PC-9 (cell line): ENCODE measurements at regions not wholly inside any gene's neighbourhood (a gene's known extent, or its start where the extent isn't known, plus 50 kb on each side); places are given as distances from the start of the nearest gene placed in this dataset.

Source experiments
- BruUV-seq: library from RNA; stranded (reverse); fragments of 400-500 nt; replicated peaks from 2 replicates; lab custom pipeline; 2021; lab: Mats Ljungman, UMichigan
- CTCF ChIA-PET: fragments of 300-600 bp; sonication (Branson Sonifier 250); formaldehyde crosslinking; loops from one replicate; lab custom pipeline; 2022; ENCODE audit warnings: antibody characterized with exemption; lab: Charles Lee
- POLR2A ChIA-PET: fragments of 300-600 bp; sonication (Branson Sonifier 250); formaldehyde crosslinking; loops from one replicate; lab custom pipeline; 2022; ENCODE audit warnings: antibody characterized with exemption; ENCODE audit not compliant: unreplicated experiment; lab: Charles Lee
- DNase-seq, 2 experiments: peaks; one replicate each; pipeline versions ENCODE4 v3.0.0 to v3.0.0-alpha.2; 2015 to 2022; ENCODE audit warnings: mixed read lengths in 1 of 2
- H2AFZ ChIP-seq: fragments of 200-600 bp; sonication (generic); 2 replicates; pipeline ENCODE4 v1.8.1; 2017; ENCODE audit warnings: antibody characterized with exemption
- H3F3A ChIP-seq: fragments of 200-600 bp; sonication (generic); 2 replicates; pipeline ENCODE4 v1.8.1; 2017; ENCODE audit warnings: antibody characterized with exemption, mild to moderate bottlenecking, low read depth; ENCODE audit not compliant: insufficient read depth
- H3K27ac ChIP-seq: fragments of 200-600 bp; sonication (generic); 2 replicates; pipeline ENCODE4 v1.6.1; 2016; ENCODE audit warnings: mixed run types
- H3K27me3 ChIP-seq: fragments of 200-600 bp; sonication (generic); 2 replicates; pipeline ENCODE4 v1.6.1; 2016; ENCODE audit warnings: low read depth, mixed run types; ENCODE audit not compliant: insufficient read depth
- H3K36me3 ChIP-seq: fragments of 200-600 bp; sonication (generic); 2 replicates; pipeline ENCODE4 v1.6.1; 2016; ENCODE audit warnings: low read depth, mixed run types
- H3K4me1 ChIP-seq: fragments of 200-600 bp; sonication (generic); replicated peaks from 2 replicates; pipeline ENCODE4 v1.6.1; 2016; ENCODE audit warnings: mixed run types; ENCODE audit not compliant: insufficient read depth
- H3K4me2 ChIP-seq: fragments of 200-600 bp; sonication (generic); 2 replicates; pipeline ENCODE4 v1.6.1; 2017; ENCODE audit warnings: mixed run types
- H3K4me3 ChIP-seq: fragments of 200-600 bp; sonication (generic); 2 replicates; pipeline ENCODE4 v1.6.1; 2016; ENCODE audit warnings: mixed run types
- H3K79me2 ChIP-seq: fragments of 200-600 bp; sonication (generic); 2 replicates; pipeline ENCODE4 v1.6.1; 2017; ENCODE audit warnings: low read depth, mixed run types
- H3K9me2 ChIP-seq: fragments of 200-600 bp; sonication (generic); 2 replicates; pipeline ENCODE4 v1.8.1; 2017; ENCODE audit warnings: mild to moderate bottlenecking; ENCODE audit not compliant: insufficient read depth
- H3K9me3 ChIP-seq: fragments of 200-600 bp; sonication (generic); 2 replicates; pipeline ENCODE4 v1.8.1; 2016; ENCODE audit warnings: low read depth; ENCODE audit not compliant: insufficient read depth
- H4K20me1 ChIP-seq: fragments of 200-600 bp; sonication (generic); 2 replicates; pipeline ENCODE4 v1.8.1; 2017; ENCODE audit not compliant: insufficient read depth
- CTCF ChIP-seq: fragments of 200-600 bp; sonication (generic); conservative IDR thresholded peaks from 2 replicates; pipeline ENCODE4 v1.6.1; 2017; ENCODE audit warnings: mixed run types, antibody characterized with exemption, mild to moderate bottlenecking, moderate library complexity
- EZH2 ChIP-seq: fragments of 200-600 bp; sonication (generic); IDR thresholded peaks from 2 replicates; pipeline ENCODE4 v1.8.0; 2017; ENCODE audit warnings: antibody characterized with exemption, low read depth
- intact Hi-C: fragments of 100-400 bp; cut with micrococcal nuclease; formaldehyde crosslinking; loops from one replicate; pipeline ENCODE4 v1.10.0; 2022; ENCODE audit not compliant: unreplicated experiment

DNA sequence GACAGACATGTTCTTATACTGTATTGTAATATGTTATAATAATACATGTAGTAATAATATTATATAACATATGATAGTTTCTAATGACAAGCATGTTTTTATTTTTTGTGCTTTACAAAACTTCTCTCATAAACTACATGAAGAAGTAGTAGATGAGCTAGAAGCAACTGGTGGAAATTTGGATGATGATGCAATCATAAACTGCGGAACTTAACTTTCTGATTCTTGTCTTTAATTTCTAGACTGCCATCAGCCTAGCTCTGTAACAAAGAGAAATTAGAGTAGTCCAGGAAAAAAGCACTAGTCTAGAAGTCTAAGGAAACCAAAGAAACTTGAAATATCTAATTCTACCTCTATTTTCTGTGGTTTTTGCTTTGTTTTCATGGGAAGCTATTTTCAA lies 71.0 kb upstream of the SPATS2L start:
- CTCF ChIA-PET: no interaction called here
- no TSS peak for BruUV-seq

GRCh38 chr2:200239216-200239615 lies 67.3 kb upstream of the SPATS2L start:
- no peak for TF ChIP-seq EZH2
- no peak for TF ChIP-seq CTCF
- no peak overlapping the region for H3K27ac ChIP-seq
- H4K20me1 ChIP-seq: no peaks in the 10 kb centered on the region
- ChIA-PET POLR2A (interaction anchor here (0.6 kb wide), 1 partner anchor 46 kb away, joined by 4 read pairs; no protein-coding TSS in a partner anchor), CTCF (no interaction called here)
- no peaks in the 10 kb centered on the region for H3K9me3 ChIP-seq
- no peaks in the 10 kb centered on the region for H3K27me3 ChIP-seq
- no TSS peak for BruUV-seq
- no peak overlapping the region for H3K4me3 ChIP-seq
- no peaks in the 10 kb centered on the region for H3K79me2 ChIP-seq
- no peaks in the 10 kb centered on the region for H3K36me3 ChIP-seq
- H2AFZ ChIP-seq: no peak overlapping the region
- H3K9me2 ChIP-seq: peaks cover 4% of the 10 kb centered on the region; the same call in 1 of the 2 replicates
- H3K4me2 ChIP-seq: no peak overlapping the region
- intact Hi-C loops: no loop called here
- no peak for DNase-seq
- H3F3A ChIP-seq: no peaks in the 10 kb centered on the region
- no peaks in the 10 kb centered on the region for H3K4me1 ChIP-seq

More for the DNA sequence above, 71.0 kb upstream of the SPATS2L start:
- H3K4me1 ChIP-seq: no peaks in the 10 kb centered on the region
- no peaks in the 10 kb centered on the region for H3K27me3 ChIP-seq
- no peak overlapping the region for H3K27ac ChIP-seq
- no peak overlapping the region for H3K4me2 ChIP-seq
- no peaks in the 10 kb centered on the region for H3F3A ChIP-seq
- H3K4me3 ChIP-seq: no peak overlapping the region
- H4K20me1 ChIP-seq: no peaks in the 10 kb centered on the region
- intact Hi-C loops: no loop called here
- no peaks in the 10 kb centered on the region for H3K79me2 ChIP-seq
- DNase-seq: no peak
- H3K9me2 ChIP-seq: peaks cover 4% of the 10 kb centered on the region; the same call in 1 of the 2 replicates
- no peaks in the 10 kb centered on the region for H3K9me3 ChIP-seq
- TF ChIP-seq CTCF: no peak
- TF ChIP-seq EZH2: no peak
- H2AFZ ChIP-seq: no peak overlapping the region
- H3K36me3 ChIP-seq: no peaks in the 10 kb centered on the region
- POLR2A ChIA-PET: no interaction called here

GRCh38 chr2:200242570-200242969 lies 63.9 kb upstream of the SPATS2L start:
- no TSS peak for BruUV-seq
- no peaks in the 10 kb centered on the region for H3K27me3 ChIP-seq
- H2AFZ ChIP-seq: no peak overlapping the region
- H4K20me1 ChIP-seq: no peaks in the 10 kb centered on the region
- H3K36me3 ChIP-seq: no peaks in the 10 kb centered on the region
- H3K4me1 ChIP-seq: no peaks in the 10 kb centered on the region
- intact Hi-C loops: no loop called here
- ChIA-PET POLR2A (no interaction called here), CTCF (no interaction called here)
- H3K9me2 ChIP-seq: no peaks in the 10 kb centered on the region
- no peak overlapping the region for H3K27ac ChIP-seq
- no peak for TF ChIP-seq EZH2
- TF ChIP-seq CTCF: no peak
- DNase-seq: no peak
- no peak overlapping the region for H3K4me2 ChIP-seq
- no peaks in the 10 kb centered on the region for H3F3A ChIP-seq
- no peak overlapping the region for H3K4me3 ChIP-seq
- no peaks in the 10 kb centered on the region for H3K79me2 ChIP-seq
- H3K9me3 ChIP-seq: no peaks in the 10 kb centered on the region
